ENCODE measurements at regions not wholly inside any gene's neighbourhood (a gene's known extent, or its start where the extent isn't known, plus 50 kb on each side); places are given as distances from the start of the nearest gene placed in this dataset.

DNA sequence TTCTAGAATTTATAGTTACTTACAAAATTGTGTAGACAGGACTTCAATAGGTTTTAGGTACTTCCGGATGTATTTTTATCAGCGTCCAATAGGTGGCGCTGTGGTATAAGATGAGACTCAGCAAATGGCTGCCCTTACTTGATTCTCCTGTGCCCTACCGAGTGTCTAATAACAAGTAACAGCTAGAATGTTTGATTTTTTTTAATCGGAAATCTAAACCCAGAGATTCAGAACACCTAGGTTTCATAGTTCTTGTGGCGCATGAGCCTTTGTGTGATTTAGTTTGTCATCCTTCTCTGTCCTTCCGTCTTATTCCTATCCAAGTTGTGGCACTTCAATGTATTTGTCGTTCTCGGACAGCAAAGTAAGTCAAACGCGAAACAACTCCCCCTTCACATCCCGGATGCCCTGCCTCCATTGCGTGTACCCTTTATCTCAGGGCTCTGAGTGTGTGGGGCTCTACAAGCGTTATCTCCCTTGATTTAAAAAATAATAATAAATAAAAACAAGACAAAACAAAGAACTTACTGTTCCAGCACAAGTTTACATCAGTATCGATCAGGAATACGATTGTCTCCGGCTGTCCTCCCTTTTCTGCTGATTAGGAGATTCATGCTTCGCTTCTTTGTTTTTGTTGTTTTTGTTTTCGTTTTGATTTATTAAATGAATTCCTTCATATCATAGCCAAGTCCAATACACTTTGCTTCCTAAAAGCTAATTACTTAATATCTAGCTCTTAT is 50.7 kb upstream of the SLC30A5 start (continued):
- TF ChIP-seq ZNF562 (CRISPR knock-in tag; IDR thresholded peaks at IDR 0.05; ENCODE audit: borderline replicate concordance) (no peak), ARNT2 (CRISPR knock-in tag; IDR thresholded peaks at IDR 0.05; ENCODE audit: low read depth) (no peak), ZNF10 (CRISPR knock-in tag; IDR thresholded peaks at IDR 0.05; ENCODE audit: borderline replicate concordance, low read depth) (no peak), NBN (conservative IDR thresholded peaks at IDR 0.05) (no peak), ADNP (CRISPR knock-in tag; IDR thresholded peaks at IDR 0.05) (no peak), KDM4B (CRISPR knock-in tag; IDR thresholded peaks at IDR 0.05) (no peak), KLF15 (CRISPR knock-in tag; IDR thresholded peaks at IDR 0.05; ENCODE audit: borderline replicate concordance) (no peak), DPF2 (CRISPR knock-in tag; IDR thresholded peaks at IDR 0.05; ENCODE audit: borderline replicate concordance, low read depth) (no peak), RORA (CRISPR knock-in tag; IDR thresholded peaks at IDR 0.05) (no peak), ZNF138 (CRISPR knock-in tag; IDR thresholded peaks at IDR 0.05; ENCODE audit: low read depth) (no peak), THAP9 (CRISPR knock-in tag; IDR thresholded peaks at IDR 0.05; ENCODE audit: borderline replicate concordance) (no peak), ZNF570 (CRISPR knock-in tag; IDR thresholded peaks at IDR 0.05; ENCODE audit: borderline replicate concordance) (no peak), NPAS2 (CRISPR knock-in tag; IDR thresholded peaks at IDR 0.05; ENCODE audit: borderline replicate concordance) (no peak), ZNF775 (CRISPR knock-in tag; IDR thresholded peaks at IDR 0.05; ENCODE audit: borderline replicate concordance) (no peak), ZNF383 (CRISPR knock-in tag; IDR thresholded peaks at IDR 0.05; ENCODE audit: borderline replicate concordance) (no peak), HDAC1 (CRISPR knock-in tag; IDR thresholded peaks at IDR 0.05) (0 out of 2 replicates have a peak, but pooled peaks have one; percentile 29), CBFB (CRISPR knock-in tag; IDR thresholded peaks at IDR 0.05) (no peak), FOXM1 (CRISPR knock-in tag; IDR thresholded peaks at IDR 0.05) (no peak), NR2F2 (IDR thresholded peaks at IDR 0.05; ENCODE audit: borderline replicate concordance, low read depth) (no peak), SALL1 (CRISPR knock-in tag; IDR thresholded peaks at IDR 0.05) (no peak)
- TF ChIP-seq, protein P1, sequence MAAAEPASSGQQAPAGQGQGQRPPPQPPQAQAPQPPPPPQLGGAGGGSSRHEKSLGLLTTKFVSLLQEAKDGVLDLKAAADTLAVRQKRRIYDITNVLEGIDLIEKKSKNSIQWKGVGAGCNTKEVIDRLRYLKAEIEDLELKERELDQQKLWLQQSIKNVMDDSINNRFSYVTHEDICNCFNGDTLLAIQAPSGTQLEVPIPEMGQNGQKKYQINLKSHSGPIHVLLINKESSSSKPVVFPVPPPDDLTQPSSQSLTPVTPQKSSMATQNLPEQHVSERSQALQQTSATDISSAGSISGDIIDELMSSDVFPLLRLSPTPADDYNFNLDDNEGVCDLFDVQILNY (CRISPR knock-in tag; conservative IDR thresholded peaks at IDR 0.05), result no peak
- TF ChIP-seq, protein P2, sequence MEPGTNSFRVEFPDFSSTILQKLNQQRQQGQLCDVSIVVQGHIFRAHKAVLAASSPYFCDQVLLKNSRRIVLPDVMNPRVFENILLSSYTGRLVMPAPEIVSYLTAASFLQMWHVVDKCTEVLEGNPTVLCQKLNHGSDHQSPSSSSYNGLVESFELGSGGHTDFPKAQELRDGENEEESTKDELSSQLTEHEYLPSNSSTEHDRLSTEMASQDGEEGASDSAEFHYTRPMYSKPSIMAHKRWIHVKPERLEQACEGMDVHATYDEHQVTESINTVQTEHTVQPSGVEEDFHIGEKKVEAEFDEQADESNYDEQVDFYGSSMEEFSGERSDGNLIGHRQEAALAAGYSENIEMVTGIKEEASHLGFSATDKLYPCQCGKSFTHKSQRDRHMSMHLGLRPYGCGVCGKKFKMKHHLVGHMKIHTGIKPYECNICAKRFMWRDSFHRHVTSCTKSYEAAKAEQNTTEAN (CRISPR knock-in tag; conservative IDR thresholded peaks at IDR 0.05), result peak; percentile 34; the same call in 1 of the 2 replicates
- TF ChIP-seq, protein P3, sequence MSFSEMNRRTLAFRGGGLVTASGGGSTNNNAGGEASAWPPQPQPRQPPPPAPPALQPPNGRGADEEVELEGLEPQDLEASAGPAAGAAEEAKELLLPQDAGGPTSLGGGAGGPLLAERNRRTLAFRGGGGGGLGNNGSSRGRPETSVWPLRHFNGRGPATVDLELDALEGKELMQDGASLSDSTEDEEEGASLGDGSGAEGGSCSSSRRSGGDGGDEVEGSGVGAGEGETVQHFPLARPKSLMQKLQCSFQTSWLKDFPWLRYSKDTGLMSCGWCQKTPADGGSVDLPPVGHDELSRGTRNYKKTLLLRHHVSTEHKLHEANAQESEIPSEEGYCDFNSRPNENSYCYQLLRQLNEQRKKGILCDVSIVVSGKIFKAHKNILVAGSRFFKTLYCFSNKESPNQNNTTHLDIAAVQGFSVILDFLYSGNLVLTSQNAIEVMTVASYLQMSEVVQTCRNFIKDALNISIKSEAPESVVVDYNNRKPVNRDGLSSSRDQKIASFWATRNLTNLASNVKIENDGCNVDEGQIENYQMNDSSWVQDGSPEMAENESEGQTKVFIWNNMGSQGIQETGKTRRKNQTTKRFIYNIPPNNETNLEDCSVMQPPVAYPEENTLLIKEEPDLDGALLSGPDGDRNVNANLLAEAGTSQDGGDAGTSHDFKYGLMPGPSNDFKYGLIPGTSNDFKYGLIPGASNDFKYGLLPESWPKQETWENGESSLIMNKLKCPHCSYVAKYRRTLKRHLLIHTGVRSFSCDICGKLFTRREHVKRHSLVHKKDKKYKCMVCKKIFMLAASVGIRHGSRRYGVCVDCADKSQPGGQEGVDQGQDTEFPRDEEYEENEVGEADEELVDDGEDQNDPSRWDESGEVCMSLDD (CRISPR knock-in tag; IDR thresholded peaks at IDR 0.05; ENCODE audit: borderline replicate concordance), result no peak

Measured in HepG2 (cell line).